H9 (cell line): ENCODE measurements at regions not wholly inside any gene's neighbourhood (a gene's known extent, or its start where the extent isn't known, plus 50 kb on each side); places are given as distances from the start of the nearest gene placed in this dataset.
A peak's percentile ranks its signal among the peaks of the same experiment; 100 is the strongest.

ENCODE experiments used
- DNase-seq: peaks from one replicate; pipeline ENCODE4 v3.0.0-alpha.2; 2017
- H2AFZ ChIP-seq: one replicate; pipeline ENCODE4 v1.6.1; 2013; ENCODE audit warnings: mild to moderate bottlenecking, low read length, control low read depth, moderate library complexity
- H2AK5ac ChIP-seq: 2 replicates; pipeline ENCODE4 v1.6.1; 2013; ENCODE audit warnings: low read length, control low read depth, mixed read lengths; ENCODE audit not compliant: insufficient read length
- H2BK120ac ChIP-seq: one replicate; pipeline ENCODE4 v1.6.1; 2013; ENCODE audit warnings: low read depth, mild to moderate bottlenecking, low read length, control low read depth, inconsistent platforms; ENCODE audit not compliant: poor library complexity, severe bottlenecking
- H2BK12ac ChIP-seq: 2 replicates; pipeline ENCODE4 v1.6.1; 2013; ENCODE audit warnings: low read length, control low read depth, mixed read lengths, low read depth; ENCODE audit not compliant: insufficient read length
- H2BK15ac ChIP-seq: 2 replicates; pipeline ENCODE4 v1.6.1; 2013; ENCODE audit warnings: low read depth, low read length, control low read depth
- H2BK20ac ChIP-seq: one replicate; pipeline ENCODE4 v1.6.1; 2013; ENCODE audit warnings: low read depth, mild to moderate bottlenecking, low read length, control low read depth, inconsistent platforms; ENCODE audit not compliant: poor library complexity, severe bottlenecking
- H2BK5ac ChIP-seq: 2 replicates; pipeline ENCODE4 v1.6.1; 2013; ENCODE audit warnings: low read length, control low read depth, mixed read lengths; ENCODE audit not compliant: insufficient read length
- H3K14ac ChIP-seq: 2 replicates; pipeline ENCODE4 v1.6.1; 2013; ENCODE audit warnings: low read length, control low read depth; ENCODE audit not compliant: insufficient read depth
- H3K18ac ChIP-seq: 2 replicates; pipeline ENCODE4 v1.6.1; 2013; ENCODE audit warnings: low read depth, mild to moderate bottlenecking, mixed read lengths, low read length, control low read depth; ENCODE audit not compliant: insufficient read length
- H3K23ac ChIP-seq: 2 replicates; pipeline ENCODE4 v1.6.1; 2013; ENCODE audit warnings: low read length, control low read depth, mixed read lengths, low read depth; ENCODE audit not compliant: insufficient read length
- H3K23me2 ChIP-seq: 2 replicates; pipeline ENCODE4 v1.6.1; 2013; ENCODE audit warnings: low read depth, mild to moderate bottlenecking, mixed read lengths, low read length, control low read depth; ENCODE audit not compliant: insufficient read length, poor library complexity, severe bottlenecking
- H3K27ac ChIP-seq: 2 replicates; pipeline ENCODE4 v1.5.1; 2013; ENCODE audit warnings: low read length, control low read depth, mixed read lengths, low read depth; ENCODE audit not compliant: insufficient read length
- H3K27me3 ChIP-seq: 2 replicates; pipeline ENCODE4 v1.6.1; 2013; ENCODE audit warnings: low read length, control low read depth, inconsistent platforms; ENCODE audit not compliant: insufficient read depth
- H3K4ac ChIP-seq: 2 replicates; pipeline ENCODE4 v1.6.1; 2013; ENCODE audit warnings: low read depth, mild to moderate bottlenecking, control low read depth, inconsistent platforms, low read length, moderate library complexity
- H3K4me1 ChIP-seq: 2 replicates; pipeline ENCODE4 v1.6.1; 2013; ENCODE audit warnings: low read length, control low read depth, inconsistent platforms; ENCODE audit not compliant: insufficient read depth
- H3K4me2 ChIP-seq: 2 replicates; pipeline ENCODE4 v1.6.1; 2013; ENCODE audit warnings: low read length, control low read depth, mixed read lengths; ENCODE audit not compliant: insufficient read length, insufficient read depth
- H3K56ac ChIP-seq: 2 replicates; pipeline ENCODE4 v1.6.1; 2013; ENCODE audit warnings: low read depth, mild to moderate bottlenecking, mixed read lengths, low read length, control low read depth; ENCODE audit not compliant: insufficient read length
- H3K79me1 ChIP-seq: 2 replicates; pipeline ENCODE4 v1.6.1; 2013; ENCODE audit warnings: low read depth, mild to moderate bottlenecking, moderate library complexity, low read length, control low read depth, inconsistent platforms; ENCODE audit not compliant: insufficient read depth, poor library complexity, severe bottlenecking
- H3K79me2 ChIP-seq: 2 replicates; pipeline ENCODE4 v1.6.1; 2013; ENCODE audit warnings: low read length, control low read depth, inconsistent platforms; ENCODE audit not compliant: insufficient read depth
- H3K9ac ChIP-seq: 2 replicates; pipeline ENCODE4 v1.6.1; 2013; ENCODE audit warnings: low read length, control low read depth, mixed read lengths; ENCODE audit not compliant: insufficient read length; ENCODE audit errors: extremely low read depth
- H3K9me3 ChIP-seq: one replicate; pipeline ENCODE4 v1.6.1; 2013; ENCODE audit warnings: low read depth, low read length, inconsistent platforms; ENCODE audit not compliant: control insufficient read depth
- H3T11ph ChIP-seq: one replicate; pipeline ENCODE4 v1.6.1; 2013; ENCODE audit warnings: mild to moderate bottlenecking, low read length, control low read depth, inconsistent platforms
- H4K20me1 ChIP-seq: one replicate; pipeline ENCODE4 v1.6.1; 2013; ENCODE audit not compliant: control insufficient read depth, insufficient read length, insufficient read depth
- H4K5ac ChIP-seq: 2 replicates; pipeline ENCODE4 v1.6.1; 2013; ENCODE audit warnings: low read depth, mild to moderate bottlenecking, mixed read lengths, low read length, control low read depth; ENCODE audit not compliant: insufficient read length
- H4K8ac ChIP-seq: replicated peaks from 2 replicates; pipeline ENCODE4 v1.6.1; 2013; ENCODE audit warnings: low read length, control low read depth, mixed read lengths, low read depth; ENCODE audit not compliant: insufficient read length
- H4K91ac ChIP-seq: 2 replicates; pipeline ENCODE4 v1.6.1; 2013; ENCODE audit warnings: low read depth, mild to moderate bottlenecking, moderate library complexity, mixed read lengths, low read length, control low read depth; ENCODE audit not compliant: insufficient read length
- H3K27ac Mint-ChIP-seq, 3 experiments: 2 replicates in 2 of 3; 3 replicates in 1 of 3; pipeline ENCODE4 v1.8.0; 2020 to 2021; ENCODE audit warnings: mixed read lengths in 3 of 3, mild to moderate bottlenecking in 1 of 3, moderate library complexity in 1 of 3
- H3K27me3 Mint-ChIP-seq: 2 replicates; pipeline ENCODE4 v1.8.0; 2021; ENCODE audit warnings: low read depth, mild to moderate bottlenecking, moderate library complexity, mixed read lengths
- H3K36me3 Mint-ChIP-seq, 3 experiments: 2 replicates in 2 of 3; 3 replicates in 1 of 3; pipeline ENCODE4 v1.8.0; 2020 to 2021; ENCODE audit warnings: low read depth in 3 of 3, mixed read lengths in 3 of 3; ENCODE audit not compliant: insufficient read depth in 1 of 3
- H3K4me1 Mint-ChIP-seq, 2 experiments: 2 replicates each; pipeline ENCODE4 v1.8.0; 2020; ENCODE audit warnings: mixed read lengths in 2 of 2
- H3K4me3 Mint-ChIP-seq, 2 experiments: 2 replicates in 1 of 2; 3 replicates in 1 of 2; pipeline ENCODE4 v1.8.0; 2020 to 2021; ENCODE audit warnings: mild to moderate bottlenecking in 2 of 2, mixed read lengths in 2 of 2, moderate library complexity in 1 of 2
- H3K9me3 Mint-ChIP-seq, 2 experiments: 2 replicates in 1 of 2; 3 replicates in 1 of 2; pipeline ENCODE4 v1.8.0; 2020; ENCODE audit warnings: mild to moderate bottlenecking in 2 of 2, mixed read lengths in 2 of 2, moderate library complexity in 1 of 2
- WGBS: extraction: QIAGEN DNeasy Blood & Tissue Kit; methylation state at CpG from one replicate; pipeline ENCODE4 v1.1.7; 2013; ENCODE audit warnings: missing lambda C conversion rate, low lambda C conversion rate, mixed read lengths; ENCODE audit not compliant: insufficient read length; ENCODE audit errors: extremely low coverage; 5-methylcytosine and 5-hydroxymethylcytosine counted together
- TF ChIP-seq, protein P1 (sequence below): fragments of 200-600 bp; sonication (generic); conservative IDR thresholded peaks from 3 replicates; pipeline ENCODE4 v1.8.0; 2021; ENCODE audit warnings: antibody characterized with exemption, mild to moderate bottlenecking

DNA sequence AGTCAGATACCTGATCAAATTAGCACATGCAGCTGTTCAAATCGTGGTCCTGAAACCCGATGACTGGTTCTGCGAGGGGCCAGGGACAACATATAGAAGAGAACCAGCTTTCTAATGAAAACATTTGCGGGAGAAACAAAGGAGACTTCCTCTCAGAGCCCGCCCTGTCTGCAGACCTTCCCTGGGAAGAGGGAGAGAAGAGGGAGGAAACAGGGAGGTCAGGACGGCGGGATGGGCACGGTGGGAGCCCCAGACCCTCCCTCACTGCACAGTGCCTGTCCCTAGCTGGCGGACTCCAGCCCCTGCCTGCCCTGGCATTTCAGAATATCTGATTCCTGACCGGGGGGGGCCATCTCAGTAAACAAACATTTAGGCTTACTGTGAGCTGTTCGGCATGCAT lies 317.3 kb downstream of the FOXL1 start:
- Histone ChIP-seq H3K9me3 (no peaks in the 10 kb centered on the region), H3K23ac (no peak overlapping the region), H2AFZ (no peak overlapping the region), H2BK12ac (no peak overlapping the region), H2BK5ac (no peak overlapping the region), H3K56ac (no peak overlapping the region), H3K4me2 (no peak overlapping the region), H4K8ac (no peak overlapping the region), H3K27me3 (no peaks in the 10 kb centered on the region), H2BK120ac (no peak overlapping the region), H3K14ac (peak overlapping the region; percentile 58), H3K4ac (no peak overlapping the region), H3K79me2 (no peaks in the 10 kb centered on the region), H2BK15ac (no peak overlapping the region), H3K23me2 (peaks cover 4% of the 10 kb centered on the region), H2AK5ac (no peak overlapping the region), H3K4me1 (no peaks in the 10 kb centered on the region; the same call in 1 of the 2 replicates), H2BK20ac (no peak overlapping the region), H4K91ac (no peak overlapping the region), H3T11ph (no peak overlapping the region), H3K18ac (no peak overlapping the region), H3K27ac (no peak overlapping the region), H3K9ac (no peak overlapping the region), H4K5ac (no peak overlapping the region), H4K20me1 (no peaks in the 10 kb centered on the region), H3K79me1 (no peaks in the 10 kb centered on the region)
- Mint-ChIP-seq H3K27me3 (no peaks in the 10 kb centered on the region), H3K27ac (no peak overlapping the region), H3K4me3 (no peak overlapping the region), H3K36me3 (no peaks in the 10 kb centered on the region), H3K9me3 (no peaks in the 10 kb centered on the region), H3K4me1 (peaks cover 8 to 22% of the 10 kb centered on the region in 2 experiments)
- TF ChIP-seq, protein P1, sequence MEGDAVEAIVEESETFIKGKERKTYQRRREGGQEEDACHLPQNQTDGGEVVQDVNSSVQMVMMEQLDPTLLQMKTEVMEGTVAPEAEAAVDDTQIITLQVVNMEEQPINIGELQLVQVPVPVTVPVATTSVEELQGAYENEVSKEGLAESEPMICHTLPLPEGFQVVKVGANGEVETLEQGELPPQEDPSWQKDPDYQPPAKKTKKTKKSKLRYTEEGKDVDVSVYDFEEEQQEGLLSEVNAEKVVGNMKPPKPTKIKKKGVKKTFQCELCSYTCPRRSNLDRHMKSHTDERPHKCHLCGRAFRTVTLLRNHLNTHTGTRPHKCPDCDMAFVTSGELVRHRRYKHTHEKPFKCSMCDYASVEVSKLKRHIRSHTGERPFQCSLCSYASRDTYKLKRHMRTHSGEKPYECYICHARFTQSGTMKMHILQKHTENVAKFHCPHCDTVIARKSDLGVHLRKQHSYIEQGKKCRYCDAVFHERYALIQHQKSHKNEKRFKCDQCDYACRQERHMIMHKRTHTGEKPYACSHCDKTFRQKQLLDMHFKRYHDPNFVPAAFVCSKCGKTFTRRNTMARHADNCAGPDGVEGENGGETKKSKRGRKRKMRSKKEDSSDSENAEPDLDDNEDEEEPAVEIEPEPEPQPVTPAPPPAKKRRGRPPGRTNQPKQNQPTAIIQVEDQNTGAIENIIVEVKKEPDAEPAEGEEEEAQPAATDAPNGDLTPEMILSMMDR: no peak
- no CpG with 5 or more reads among the region's 11 CpGs for WGBS
- no peak for DNase-seq
